ENCODE measurements at regions not wholly inside any gene's neighbourhood (a gene's known extent, or its start where the extent isn't known, plus 50 kb on each side); places are given as distances from the start of the nearest gene placed in this dataset.

GRCh38 chr2:62313449-62314227 is 117.7 kb downstream of the B3GNT2 start:
- H3K9me3 ChIP-seq = no peaks in the 10 kb centered on the region
- peaks cover 0 to 17% (median 14%) of the 10 kb centered on the region in 12 donors for H3K4me1 ChIP-seq
- WGBS, 4 donors = 84 to 94% (median 90%) methylated on average over 3 of the region's 3 CpGs
- DNase-seq = no peak
- no peaks in the 10 kb centered on the region for H3K27me3 ChIP-seq
- ATAC-seq = no peak
- no peak overlapping the region for H3K27ac ChIP-seq
- no peaks in the 10 kb centered on the region for H3K36me3 ChIP-seq
- H3K4me3 ChIP-seq = no peak overlapping the region
- intact Hi-C loops (cut with DNase I) = loop anchor here in 1 of 10 donors (10.0 kb wide), 1 partner anchor 69 kb away; no protein-coding TSS in a partner anchor
- TF ChIP-seq POLR2A (IDR thresholded peaks at IDR 0.05) (no peak), CTCF (IDR thresholded peaks at IDR 0.05) (no peak)

- peak in 2 of 5 donors; percentile 26 to 38 for DNase-seq
- H3K27ac ChIP-seq = peak overlapping the region in 8 of 12 donors; percentile 20 to 75 (median 49)
- no peaks in the 10 kb centered on the region for H3K27me3 ChIP-seq
- H3K9me3 ChIP-seq = no peaks in the 10 kb centered on the region
- H3K4me3 ChIP-seq = peak overlapping the region in 4 of 12 donors; percentile 2 to 25 (median 17)
- intact Hi-C loops (cut with DNase I) = loop anchor here in 5 of 10 donors (5.0 to 10.0 kb wide), 4 partner anchors 65 to 115 kb away; partner anchors contain the start of gene B3GNT2 (in 4 of the 5)
- 31 to 42% (median 33%) methylated on average over 17 of the region's 17 CpGs for WGBS, 4 donors
- TF ChIP-seq POLR2A (IDR thresholded peaks at IDR 0.05) (no peak), CTCF (IDR thresholded peaks at IDR 0.05) (no peak)
- ATAC-seq = peak in 2 of 4 donors; percentile 26 to 52
- no peaks in the 10 kb centered on the region for H3K36me3 ChIP-seq
- H3K4me1 ChIP-seq = peaks cover 6 to 57% (median 41%) of the 10 kb centered on the region in 12 donors
Observed at GRCh38 chr2:62309465-62310091, 113.7 kb downstream of the B3GNT2 start.

- DNase-seq (no peak), ATAC-seq (no peak)
- Histone ChIP-seq H3K4me1 (peaks cover 6 to 62% (median 46%) of the 10 kb centered on the region in 12 donors), H3K27ac (peak overlapping the region in 8 of 12 donors; percentile 20 to 75 (median 46)), H3K27me3 (no peaks in the 10 kb centered on the region), H3K9me3 (no peaks in the 10 kb centered on the region), H3K36me3 (no peaks in the 10 kb centered on the region), H3K4me3 (no peak overlapping the region)
- 78 to 100% (median 91%) methylated on average over 1 of the region's 1 CpG for WGBS, 4 donors
- no peak for TF ChIP-seq CTCF (IDR thresholded peaks at IDR 0.05)
- TF ChIP-seq POLR2A (IDR thresholded peaks at IDR 0.05) = no peak
- intact Hi-C loops (cut with DNase I) = loop anchor here in 5 of 10 donors (5.0 to 10.0 kb wide), 3 partner anchors 96 to 114 kb away; partner anchors contain the start of gene B3GNT2 (in 4 of the 5)
Observed at GRCh38 chr2:62309081-62309464, 113.2 kb downstream of the B3GNT2 start.
